Thyroid gland (tissue), 4 donors: ENCODE measurements at regions not wholly inside any gene's neighbourhood (a gene's known extent, or its start where the extent isn't known, plus 50 kb on each side); places are given as distances from the start of the nearest gene placed in this dataset.

Experiments
- POLR2A ChIP-seq, 2 donors: fragments of 450-650 bp; IDR thresholded peaks; one replicate each; pipeline ENCODE4 v1.6.1; 2017; ENCODE audit warnings: antibody characterized with exemption in 2 of 2, mild to moderate bottlenecking in 2 of 2, moderate library complexity in 1 of 2
- TF ChIP-seq, protein P1 (sequence below), 6 experiments: fragments of 200-600 bp in 3 of 6; fragments of 450-650 bp in 3 of 6; sonication (generic) in 3 of 6; IDR thresholded peaks; one replicate each; pipeline ENCODE4 v1.5.1; 2016 to 2019; ENCODE audit warnings: antibody characterized with exemption in 6 of 6, mild to moderate bottlenecking in 2 of 6, inconsistent platforms in 1 of 6, moderate library complexity in 1 of 6

DNA sequence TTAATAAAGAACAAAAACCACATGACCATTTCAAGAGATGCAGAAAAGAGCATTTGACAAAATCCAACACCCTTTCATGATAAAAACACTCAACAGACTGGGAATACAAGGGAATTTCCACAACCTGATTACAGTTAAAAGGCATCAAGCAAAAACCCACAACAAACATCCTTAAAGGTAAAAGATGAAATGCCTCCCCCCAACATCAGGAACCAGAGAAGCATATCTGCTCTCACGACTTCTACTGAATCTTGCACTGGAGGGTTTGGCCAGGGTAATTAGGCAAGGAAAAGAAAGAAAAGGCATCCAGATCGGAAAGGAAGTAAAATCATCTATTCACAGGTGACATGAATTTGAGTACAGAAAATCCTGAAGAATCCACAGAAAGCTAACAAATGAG lies 59.5 kb upstream of the SFMBT2 start:
- TF ChIP-seq, protein P1, sequence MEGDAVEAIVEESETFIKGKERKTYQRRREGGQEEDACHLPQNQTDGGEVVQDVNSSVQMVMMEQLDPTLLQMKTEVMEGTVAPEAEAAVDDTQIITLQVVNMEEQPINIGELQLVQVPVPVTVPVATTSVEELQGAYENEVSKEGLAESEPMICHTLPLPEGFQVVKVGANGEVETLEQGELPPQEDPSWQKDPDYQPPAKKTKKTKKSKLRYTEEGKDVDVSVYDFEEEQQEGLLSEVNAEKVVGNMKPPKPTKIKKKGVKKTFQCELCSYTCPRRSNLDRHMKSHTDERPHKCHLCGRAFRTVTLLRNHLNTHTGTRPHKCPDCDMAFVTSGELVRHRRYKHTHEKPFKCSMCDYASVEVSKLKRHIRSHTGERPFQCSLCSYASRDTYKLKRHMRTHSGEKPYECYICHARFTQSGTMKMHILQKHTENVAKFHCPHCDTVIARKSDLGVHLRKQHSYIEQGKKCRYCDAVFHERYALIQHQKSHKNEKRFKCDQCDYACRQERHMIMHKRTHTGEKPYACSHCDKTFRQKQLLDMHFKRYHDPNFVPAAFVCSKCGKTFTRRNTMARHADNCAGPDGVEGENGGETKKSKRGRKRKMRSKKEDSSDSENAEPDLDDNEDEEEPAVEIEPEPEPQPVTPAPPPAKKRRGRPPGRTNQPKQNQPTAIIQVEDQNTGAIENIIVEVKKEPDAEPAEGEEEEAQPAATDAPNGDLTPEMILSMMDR (IDR thresholded peaks at IDR 0.05): no peak
- no peak for TF ChIP-seq POLR2A (IDR thresholded peaks at IDR 0.05)
